ENCODE measurements at regions not wholly inside any gene's neighbourhood (a gene's known extent, or its start where the extent isn't known, plus 50 kb on each side); places are given as distances from the start of the nearest gene placed in this dataset.

DNA sequence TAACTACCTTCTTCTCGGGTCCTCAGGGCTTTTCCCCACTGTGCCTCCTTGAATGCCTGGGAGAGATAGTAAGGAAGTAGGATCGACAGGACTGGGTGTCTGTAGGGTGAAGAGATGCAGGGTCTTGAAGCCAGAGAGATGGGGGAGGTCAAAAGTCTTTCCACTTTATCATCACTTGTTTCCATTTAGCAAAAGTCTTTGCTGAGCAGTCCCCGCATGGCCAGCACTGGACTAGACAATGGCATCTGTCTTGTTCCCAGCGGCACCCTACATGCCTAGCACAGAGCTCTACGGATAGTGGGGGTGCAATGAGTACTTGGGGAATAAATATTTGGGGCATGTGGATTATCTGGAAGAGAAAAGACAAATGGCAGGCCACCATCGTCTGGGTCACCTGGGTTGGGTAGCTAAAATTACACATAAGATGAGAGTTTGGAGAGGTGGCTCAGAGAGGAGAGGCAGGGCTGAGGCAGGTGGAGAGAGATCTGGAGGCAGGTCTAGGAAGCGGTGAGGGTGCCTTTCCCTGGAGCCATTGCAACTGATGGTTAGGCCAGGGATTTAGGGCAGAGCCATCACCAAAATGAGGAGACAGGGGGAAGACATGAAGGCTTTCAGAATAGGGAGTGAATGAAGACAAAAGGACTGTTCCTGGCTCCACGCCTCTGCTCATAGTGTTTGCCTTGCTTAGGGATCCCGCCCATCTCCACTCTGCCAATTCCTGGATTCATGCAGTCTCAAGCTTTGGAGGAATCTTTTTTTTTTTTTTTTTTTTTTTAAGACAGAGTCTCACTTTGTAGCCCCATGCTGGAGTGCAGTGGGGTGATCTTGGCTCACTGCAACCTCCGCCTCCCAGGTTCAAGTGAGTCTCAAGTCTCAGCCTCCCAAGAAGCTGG lies 250.8 kb upstream of the KLF4 start:
- POLR2A ChIA-PET: no interaction called here
- no peaks in the 10 kb centered on the region for H3K9me3 ChIP-seq (ENCODE audit: control extremely low read depth in 1 of 5, control insufficient read depth in 4 of 5, insufficient read depth in 2 of 5, low read depth in 1 of 5, low read length in 4 of 5)
- no peaks in the 10 kb centered on the region for H3K36me3 ChIP-seq (ENCODE audit: control insufficient read depth in 4 of 4, insufficient read depth in 4 of 4, low read length in 3 of 4)
- DNase-seq: no peak
- no peaks in the 10 kb centered on the region for H3K27me3 ChIP-seq (replicated peaks in 2 of 5; ENCODE audit: control insufficient read depth in 4 of 5, insufficient read depth in 5 of 5, low read length in 4 of 5)
- no peak overlapping the region for H3K27ac ChIP-seq (ENCODE audit: insufficient read depth in 1 of 2, low read depth in 1 of 2, low read length in 2 of 2, poor library complexity in 1 of 2, severe bottlenecking in 2 of 2)
- H3K4me1 ChIP-seq (ENCODE audit: control extremely low read depth in 1 of 4, control insufficient read depth in 4 of 4, insufficient read depth in 4 of 4, low read length in 3 of 4): no peaks in the 10 kb centered on the region
- H3K4me3 ChIP-seq (ENCODE audit: control insufficient read depth in 1 of 7, extremely low read depth in 1 of 7, insufficient read depth in 4 of 7, low read depth in 2 of 7, low read length in 6 of 7): no peak overlapping the region
- CTCF ChIA-PET: interaction anchor here (0.9 kb wide), 1 partner anchor 10 kb away, joined by 3 read pairs; no protein-coding TSS in a partner anchor
- 97% methylated on average over 6 of the region's 10 CpGs for WGBS (ENCODE audit: insufficient coverage)

DNA sequence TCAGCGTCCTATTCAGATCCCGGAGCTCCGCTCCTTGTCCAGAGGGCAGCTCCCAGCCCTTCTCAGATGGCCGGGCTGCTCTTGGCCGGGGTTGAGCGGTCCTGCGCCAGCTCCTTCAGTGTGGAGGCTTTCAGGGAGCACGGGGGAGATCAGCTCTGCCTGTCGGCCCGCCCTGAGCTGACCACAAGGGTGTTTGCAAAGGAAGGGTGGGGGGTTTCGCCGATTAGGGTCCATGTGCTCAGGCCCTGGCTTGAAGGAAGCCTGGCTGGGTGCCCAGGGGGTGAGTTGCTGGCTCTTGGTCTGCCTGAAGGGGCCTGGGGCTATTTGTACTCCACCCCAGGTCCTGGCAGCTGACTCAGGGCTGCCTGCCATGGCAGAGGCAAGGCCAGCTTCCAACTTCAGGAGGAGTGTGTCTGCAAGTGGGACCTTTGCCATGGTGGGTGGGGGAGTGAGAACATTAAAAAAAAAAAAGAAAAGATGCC lies 250.1 kb upstream of the KLF4 start:
- Histone ChIP-seq H3K9me3 (ENCODE audit: control extremely low read depth in 1 of 5, control insufficient read depth in 4 of 5, insufficient read depth in 2 of 5, low read depth in 1 of 5, low read length in 4 of 5) (no peaks in the 10 kb centered on the region), H3K27ac (ENCODE audit: insufficient read depth in 1 of 2, low read depth in 1 of 2, low read length in 2 of 2, poor library complexity in 1 of 2, severe bottlenecking in 2 of 2) (no peak overlapping the region), H3K4me3 (ENCODE audit: control insufficient read depth in 1 of 7, extremely low read depth in 1 of 7, insufficient read depth in 4 of 7, low read depth in 2 of 7, low read length in 6 of 7) (no peak overlapping the region), H3K27me3 (replicated peaks in 2 of 5; ENCODE audit: control insufficient read depth in 4 of 5, insufficient read depth in 5 of 5, low read length in 4 of 5) (no peaks in the 10 kb centered on the region), H3K4me1 (ENCODE audit: control extremely low read depth in 1 of 4, control insufficient read depth in 4 of 4, insufficient read depth in 4 of 4, low read length in 3 of 4) (no peaks in the 10 kb centered on the region), H3K36me3 (ENCODE audit: control insufficient read depth in 4 of 4, insufficient read depth in 4 of 4, low read length in 3 of 4) (no peaks in the 10 kb centered on the region)
- no peak for DNase-seq
- ChIA-PET POLR2A (no interaction called here), CTCF (no interaction called here)
- 94% methylated on average over 10 of the region's 12 CpGs for WGBS (ENCODE audit: insufficient coverage)

DNA sequence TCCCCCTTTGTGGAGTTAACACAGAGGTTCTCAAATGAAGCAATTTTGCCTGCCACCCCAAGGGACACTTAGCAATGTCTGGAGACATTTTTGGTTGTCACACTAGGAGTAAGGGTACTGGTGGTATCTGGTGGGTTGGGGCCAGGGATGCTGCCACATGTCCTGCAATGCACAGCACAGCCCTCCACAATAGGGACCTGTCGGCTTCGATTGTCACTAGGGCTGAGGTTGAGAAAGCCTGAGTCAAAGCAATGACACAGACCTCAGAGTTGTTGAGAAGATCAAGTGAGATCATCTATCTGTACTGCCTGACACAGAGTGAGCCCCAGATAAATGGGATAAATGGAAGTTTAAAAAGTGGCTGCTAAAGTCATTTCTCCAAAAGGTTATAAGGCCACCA lies 249.2 kb upstream of the KLF4 start:
- Histone ChIP-seq H3K4me3 (ENCODE audit: control insufficient read depth in 1 of 7, extremely low read depth in 1 of 7, insufficient read depth in 4 of 7, low read depth in 2 of 7, low read length in 6 of 7) (no peak overlapping the region), H3K4me1 (ENCODE audit: control extremely low read depth in 1 of 4, control insufficient read depth in 4 of 4, insufficient read depth in 4 of 4, low read length in 3 of 4) (no peaks in the 10 kb centered on the region), H3K9me3 (ENCODE audit: control extremely low read depth in 1 of 5, control insufficient read depth in 4 of 5, insufficient read depth in 2 of 5, low read depth in 1 of 5, low read length in 4 of 5) (no peaks in the 10 kb centered on the region), H3K27me3 (replicated peaks in 2 of 5; ENCODE audit: control insufficient read depth in 4 of 5, insufficient read depth in 5 of 5, low read length in 4 of 5) (no peaks in the 10 kb centered on the region), H3K27ac (ENCODE audit: insufficient read depth in 1 of 2, low read depth in 1 of 2, low read length in 2 of 2, poor library complexity in 1 of 2, severe bottlenecking in 2 of 2) (no peak overlapping the region), H3K36me3 (ENCODE audit: control insufficient read depth in 4 of 4, insufficient read depth in 4 of 4, low read length in 3 of 4) (no peaks in the 10 kb centered on the region)
- CTCF ChIA-PET: no interaction called here
- POLR2A ChIA-PET: no interaction called here
- no peak for DNase-seq
- 100% methylated on average over 2 of the region's 2 CpGs for WGBS (ENCODE audit: insufficient coverage)

DNA sequence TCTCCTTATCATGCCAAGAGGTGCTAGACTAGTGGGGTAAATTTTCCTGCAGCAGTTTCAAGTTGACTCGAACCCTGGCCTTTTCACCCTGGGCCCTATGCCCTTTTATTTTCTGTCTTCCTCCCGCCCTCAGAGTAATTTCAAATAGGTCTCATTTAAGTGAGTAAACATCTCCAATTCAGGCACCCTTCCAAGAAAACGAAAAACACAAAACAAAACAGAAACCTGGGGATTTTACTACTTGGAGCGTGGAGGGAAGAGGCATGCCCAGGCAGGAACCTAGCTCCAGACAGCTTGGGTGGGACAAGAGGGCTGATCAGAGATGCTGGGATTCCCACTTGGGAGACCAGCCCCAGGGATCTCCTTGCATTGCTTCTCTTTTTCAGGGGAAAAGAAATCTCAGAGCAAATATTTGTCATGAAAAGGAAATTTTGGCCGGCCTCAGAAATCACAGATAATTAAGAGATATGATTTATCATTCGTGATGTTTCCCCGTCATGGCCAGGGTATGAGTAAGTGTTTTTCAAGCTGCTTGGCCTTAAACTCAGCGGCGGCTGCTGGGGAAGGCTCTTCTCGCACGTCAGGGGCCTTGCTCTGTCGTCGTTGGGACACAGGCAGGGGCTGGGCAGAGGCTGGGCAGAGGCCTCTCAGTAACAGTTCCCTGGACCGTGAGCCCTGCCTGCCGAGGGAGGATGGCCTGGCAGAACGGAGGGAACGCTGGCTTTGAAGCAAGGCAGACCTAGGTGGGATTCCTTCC lies 248.6 kb upstream of the KLF4 start:
- no peaks in the 10 kb centered on the region for H3K4me1 ChIP-seq (ENCODE audit: control extremely low read depth in 1 of 4, control insufficient read depth in 4 of 4, insufficient read depth in 4 of 4, low read length in 3 of 4)
- ChIA-PET POLR2A (no interaction called here), CTCF (no interaction called here)
- H3K27me3 ChIP-seq (replicated peaks in 2 of 5; ENCODE audit: control insufficient read depth in 4 of 5, insufficient read depth in 5 of 5, low read length in 4 of 5): no peaks in the 10 kb centered on the region
- H3K36me3 ChIP-seq (ENCODE audit: control insufficient read depth in 4 of 4, insufficient read depth in 4 of 4, low read length in 3 of 4): no peaks in the 10 kb centered on the region
- no peak for DNase-seq
- H3K9me3 ChIP-seq (ENCODE audit: control extremely low read depth in 1 of 5, control insufficient read depth in 4 of 5, insufficient read depth in 2 of 5, low read depth in 1 of 5, low read length in 4 of 5): no peaks in the 10 kb centered on the region
- H3K27ac ChIP-seq (ENCODE audit: insufficient read depth in 1 of 2, low read depth in 1 of 2, low read length in 2 of 2, poor library complexity in 1 of 2, severe bottlenecking in 2 of 2): no peak overlapping the region
- 93% methylated on average over 16 of the region's 17 CpGs for WGBS (ENCODE audit: insufficient coverage)
- no peak overlapping the region for H3K4me3 ChIP-seq (ENCODE audit: control insufficient read depth in 1 of 7, extremely low read depth in 1 of 7, insufficient read depth in 4 of 7, low read depth in 2 of 7, low read length in 6 of 7)

DNA sequence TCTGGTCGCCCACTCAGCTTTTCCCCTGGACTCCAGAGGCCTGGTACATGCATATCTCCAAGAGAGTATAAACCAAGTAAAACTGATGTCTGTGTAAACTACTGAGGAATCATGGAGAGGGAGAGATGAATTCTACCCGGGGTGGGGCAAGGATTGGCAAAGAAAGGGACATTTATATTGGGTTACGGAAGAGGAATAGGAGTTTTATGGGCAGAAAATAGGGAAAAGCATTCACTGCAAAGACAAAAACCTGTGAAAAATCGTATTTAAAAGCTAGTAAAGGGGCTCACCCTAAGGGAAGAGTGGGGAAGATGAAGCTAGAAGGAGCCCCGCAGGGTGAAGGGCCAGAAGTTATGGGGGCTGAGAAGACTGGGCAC lies 248.0 kb upstream of the KLF4 start:
- no peaks in the 10 kb centered on the region for H3K36me3 ChIP-seq (ENCODE audit: control insufficient read depth in 4 of 4, insufficient read depth in 4 of 4, low read length in 3 of 4)
- H3K9me3 ChIP-seq (ENCODE audit: control extremely low read depth in 1 of 5, control insufficient read depth in 4 of 5, insufficient read depth in 2 of 5, low read depth in 1 of 5, low read length in 4 of 5): no peaks in the 10 kb centered on the region
- no peak for DNase-seq
- POLR2A ChIA-PET: no interaction called here
- no peaks in the 10 kb centered on the region for H3K4me1 ChIP-seq (ENCODE audit: control extremely low read depth in 1 of 4, control insufficient read depth in 4 of 4, insufficient read depth in 4 of 4, low read length in 3 of 4)
- H3K4me3 ChIP-seq (ENCODE audit: control insufficient read depth in 1 of 7, extremely low read depth in 1 of 7, insufficient read depth in 4 of 7, low read depth in 2 of 7, low read length in 6 of 7): no peak overlapping the region
- 88% methylated on average over 4 of the region's 5 CpGs for WGBS (ENCODE audit: insufficient coverage)
- CTCF ChIA-PET: no interaction called here
- no peaks in the 10 kb centered on the region for H3K27me3 ChIP-seq (replicated peaks in 2 of 5; ENCODE audit: control insufficient read depth in 4 of 5, insufficient read depth in 5 of 5, low read length in 4 of 5)
- no peak overlapping the region for H3K27ac ChIP-seq (ENCODE audit: insufficient read depth in 1 of 2, low read depth in 1 of 2, low read length in 2 of 2, poor library complexity in 1 of 2, severe bottlenecking in 2 of 2)

DNA sequence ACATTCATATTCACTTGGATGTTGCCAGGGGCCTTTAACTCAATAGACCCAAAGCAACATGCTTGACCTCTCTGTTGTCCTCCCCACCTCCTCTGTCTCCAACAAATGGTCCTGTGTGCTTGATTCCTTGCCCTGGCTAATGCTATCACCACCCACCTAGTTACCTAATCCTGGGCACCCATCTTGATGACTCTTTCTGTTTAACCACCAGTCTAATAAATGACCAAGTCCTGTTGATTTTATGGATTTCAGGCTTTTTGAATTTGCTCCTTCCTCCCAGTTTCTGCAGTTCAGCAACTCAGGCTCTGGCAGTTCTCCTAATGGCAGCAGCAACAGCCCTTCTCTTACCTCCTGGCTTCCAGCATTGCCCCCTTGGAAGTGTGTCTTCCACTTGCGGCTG lies 246.3 kb upstream of the KLF4 start:
- WGBS (ENCODE audit: insufficient coverage): 100% methylated on average over 1 of the region's 1 CpG
- Histone ChIP-seq H3K27me3 (replicated peaks in 2 of 5; ENCODE audit: control insufficient read depth in 4 of 5, insufficient read depth in 5 of 5, low read length in 4 of 5) (no peaks in the 10 kb centered on the region), H3K27ac (ENCODE audit: insufficient read depth in 1 of 2, low read depth in 1 of 2, low read length in 2 of 2, poor library complexity in 1 of 2, severe bottlenecking in 2 of 2) (no peak overlapping the region), H3K4me1 (ENCODE audit: control extremely low read depth in 1 of 4, control insufficient read depth in 4 of 4, insufficient read depth in 4 of 4, low read length in 3 of 4) (no peaks in the 10 kb centered on the region), H3K36me3 (ENCODE audit: control insufficient read depth in 4 of 4, insufficient read depth in 4 of 4, low read length in 3 of 4) (no peaks in the 10 kb centered on the region), H3K9me3 (ENCODE audit: control extremely low read depth in 1 of 5, control insufficient read depth in 4 of 5, insufficient read depth in 2 of 5, low read depth in 1 of 5, low read length in 4 of 5) (no peaks in the 10 kb centered on the region), H3K4me3 (ENCODE audit: control insufficient read depth in 1 of 7, extremely low read depth in 1 of 7, insufficient read depth in 4 of 7, low read depth in 2 of 7, low read length in 6 of 7) (no peak overlapping the region)
- POLR2A ChIA-PET: no interaction called here
- no peak for DNase-seq
- CTCF ChIA-PET: no interaction called here

DNA sequence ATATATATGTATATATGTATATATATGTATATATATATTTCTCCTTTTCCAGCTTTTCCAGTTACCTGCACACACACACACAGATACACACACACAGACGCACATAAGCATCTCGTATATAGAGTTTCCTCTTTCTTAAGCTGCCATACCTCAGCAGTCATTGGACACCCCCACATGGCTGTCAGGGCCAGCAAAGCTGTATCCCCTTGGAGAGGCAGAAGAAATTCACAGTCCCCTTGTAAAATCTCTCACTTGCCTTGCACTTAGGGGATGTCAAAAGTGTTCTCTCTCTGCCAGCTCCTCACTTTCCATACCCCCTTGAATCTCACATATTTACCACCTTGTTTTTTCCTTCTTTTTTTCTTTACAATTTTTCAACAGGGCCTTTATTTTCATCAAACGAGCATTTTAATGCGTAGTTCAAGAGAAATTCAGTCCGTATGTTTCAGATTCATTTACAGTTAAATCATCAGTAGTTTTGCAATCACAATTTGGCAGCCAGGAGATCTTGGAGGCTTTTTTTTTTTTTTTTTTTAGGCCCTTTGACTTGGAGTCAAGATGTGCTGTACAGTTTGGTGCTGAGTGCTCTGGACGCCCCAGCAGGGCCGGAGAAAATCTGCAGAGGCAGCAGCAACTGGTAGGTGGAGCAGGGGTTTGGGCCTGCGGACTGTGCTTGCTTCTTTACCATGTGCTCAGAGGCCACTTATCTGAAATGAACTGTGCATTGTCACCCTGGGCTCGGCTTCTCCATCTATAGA lies 244.9 kb upstream of the KLF4 start:
- Histone ChIP-seq H3K27ac (ENCODE audit: insufficient read depth in 1 of 2, low read depth in 1 of 2, low read length in 2 of 2, poor library complexity in 1 of 2, severe bottlenecking in 2 of 2) (no peak overlapping the region), H3K4me1 (ENCODE audit: control extremely low read depth in 1 of 4, control insufficient read depth in 4 of 4, insufficient read depth in 4 of 4, low read length in 3 of 4) (no peaks in the 10 kb centered on the region), H3K36me3 (ENCODE audit: control insufficient read depth in 4 of 4, insufficient read depth in 4 of 4, low read length in 3 of 4) (no peaks in the 10 kb centered on the region), H3K9me3 (ENCODE audit: control extremely low read depth in 1 of 5, control insufficient read depth in 4 of 5, insufficient read depth in 2 of 5, low read depth in 1 of 5, low read length in 4 of 5) (no peaks in the 10 kb centered on the region), H3K27me3 (replicated peaks in 2 of 5; ENCODE audit: control insufficient read depth in 4 of 5, insufficient read depth in 5 of 5, low read length in 4 of 5) (no peaks in the 10 kb centered on the region), H3K4me3 (ENCODE audit: control insufficient read depth in 1 of 7, extremely low read depth in 1 of 7, insufficient read depth in 4 of 7, low read depth in 2 of 7, low read length in 6 of 7) (no peak overlapping the region)
- POLR2A ChIA-PET: no interaction called here
- WGBS (ENCODE audit: insufficient coverage): 100% methylated on average over 7 of the region's 9 CpGs
- no peak for DNase-seq
- CTCF ChIA-PET: no interaction called here

Measured in common myeloid progenitor, CD34-positive (primary cell).